ENCODE measurements at regions not wholly inside any gene's neighbourhood (a gene's known extent, or its start where the extent isn't known, plus 50 kb on each side); places are given as distances from the start of the nearest gene placed in this dataset.
"Not testable (repeated sequence)": the region's sequence is repeated elsewhere in the genome, so short reads cannot be mapped to it uniquely, and the experiment has no call there.

GRCh38 chr5:87572611-87573010 is 159.9 kb upstream of the CCNH start:
- in situ Hi-C loops (cut with MboI; ENCODE audit: low sequenced_read_pairs): no loop called here

- in situ Hi-C loops (cut with MboI; ENCODE audit: low sequenced_read_pairs): no loop called here
Observed at GRCh38 chr5:87572090-87572489, 159.4 kb upstream of the CCNH start.

- in situ Hi-C loops (cut with MboI; ENCODE audit: low sequenced_read_pairs): no loop called here
Observed at GRCh38 chr5:87570366-87570765, 157.6 kb upstream of the CCNH start.

- in situ Hi-C loops (cut with MboI; ENCODE audit: low sequenced_read_pairs): no loop called here
Observed at GRCh38 chr5:87562068-87562467, 149.3 kb upstream of the CCNH start.

GRCh38 chr5:87560528-87560927 is 147.8 kb upstream of the CCNH start:
- in situ Hi-C loops (cut with MboI; ENCODE audit: low sequenced_read_pairs): no loop called here

- in situ Hi-C loops (cut with MboI; ENCODE audit: low sequenced_read_pairs): no loop called here
Observed at GRCh38 chr5:87551911-87552310, 139.2 kb upstream of the CCNH start.

GRCh38 chr5:87541676-87542075 is 128.9 kb upstream of the CCNH start:
- in situ Hi-C loops (cut with MboI; ENCODE audit: low sequenced_read_pairs): no loop called here

- in situ Hi-C loops (cut with MboI; ENCODE audit: low sequenced_read_pairs): no loop called here
Observed at GRCh38 chr5:87541033-87541432, 128.3 kb upstream of the CCNH start.

- in situ Hi-C loops (cut with MboI; ENCODE audit: low sequenced_read_pairs): no loop called here
Observed at GRCh38 chr5:87539839-87540238, 127.1 kb upstream of the CCNH start.

GRCh38 chr5:87536365-87536764 is 123.6 kb upstream of the CCNH start:
- in situ Hi-C loops (cut with MboI; ENCODE audit: low sequenced_read_pairs): no loop called here

GRCh38 chr5:87535706-87536105 is 123.0 kb upstream of the CCNH start:
- in situ Hi-C loops (cut with MboI; ENCODE audit: low sequenced_read_pairs): no loop called here

- in situ Hi-C loops (cut with MboI; ENCODE audit: low sequenced_read_pairs): no loop called here
Observed at GRCh38 chr5:87529486-87530076, 116.9 kb upstream of the CCNH start.

GRCh38 chr5:87526131-87526530 is 113.4 kb upstream of the CCNH start:
- in situ Hi-C loops (cut with MboI; ENCODE audit: low sequenced_read_pairs): no loop called here

- in situ Hi-C loops (cut with MboI; ENCODE audit: low sequenced_read_pairs): no loop called here
Observed at GRCh38 chr5:87524217-87524616, 111.5 kb upstream of the CCNH start.

- in situ Hi-C loops (cut with MboI; ENCODE audit: low sequenced_read_pairs): not testable (repeated sequence)
Observed at GRCh38 chr5:87511778-87512177, 99.0 kb upstream of the CCNH start.

GRCh38 chr5:87503004-87503403 is 90.3 kb upstream of the CCNH start:
- in situ Hi-C loops (cut with MboI; ENCODE audit: low sequenced_read_pairs): no loop called here

- in situ Hi-C loops (cut with MboI; ENCODE audit: low sequenced_read_pairs): no loop called here
Observed at GRCh38 chr5:87499478-87500410, 87.0 kb upstream of the CCNH start.
